ENCODE measurements at regions not wholly inside any gene's neighbourhood (a gene's known extent, or its start where the extent isn't known, plus 50 kb on each side); places are given as distances from the start of the nearest gene placed in this dataset.
"Not testable (repeated sequence)": the region's sequence is repeated elsewhere in the genome, so short reads cannot be mapped to it uniquely, and the experiment has no call there.

DNA sequence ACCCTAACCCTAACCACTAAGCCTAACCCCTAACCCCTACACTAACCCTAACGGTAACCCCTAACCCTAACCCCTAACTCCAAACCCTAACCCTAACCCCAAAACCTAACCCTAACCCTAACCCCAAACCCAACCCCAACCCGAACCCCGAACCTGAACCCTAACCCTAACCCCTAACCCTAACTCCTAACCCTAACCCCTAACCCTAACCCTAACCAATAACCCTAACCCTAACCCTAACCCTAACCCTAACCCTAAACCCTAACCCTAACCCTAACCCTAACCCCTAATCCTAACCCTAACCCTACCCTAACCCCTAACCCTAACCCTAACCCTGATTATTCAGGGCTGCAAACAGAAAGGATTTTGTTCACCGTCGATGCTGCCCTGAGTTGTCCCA lies 144.6 kb upstream of the DUSP22 start:
- WGBS, 2 donors: 94 to 100% methylated on average over 2 of the region's 5 CpGs
- H3K27ac ChIP-seq; intact Hi-C loops (cut with DNase I); H3K4me1 ChIP-seq; H3K9me3 ChIP-seq; DNase-seq; H3K27me3 ChIP-seq; H3K36me3 ChIP-seq; H3K4me3 ChIP-seq (replicated peaks in 1 of 3): not testable (repeated sequence)

DNA sequence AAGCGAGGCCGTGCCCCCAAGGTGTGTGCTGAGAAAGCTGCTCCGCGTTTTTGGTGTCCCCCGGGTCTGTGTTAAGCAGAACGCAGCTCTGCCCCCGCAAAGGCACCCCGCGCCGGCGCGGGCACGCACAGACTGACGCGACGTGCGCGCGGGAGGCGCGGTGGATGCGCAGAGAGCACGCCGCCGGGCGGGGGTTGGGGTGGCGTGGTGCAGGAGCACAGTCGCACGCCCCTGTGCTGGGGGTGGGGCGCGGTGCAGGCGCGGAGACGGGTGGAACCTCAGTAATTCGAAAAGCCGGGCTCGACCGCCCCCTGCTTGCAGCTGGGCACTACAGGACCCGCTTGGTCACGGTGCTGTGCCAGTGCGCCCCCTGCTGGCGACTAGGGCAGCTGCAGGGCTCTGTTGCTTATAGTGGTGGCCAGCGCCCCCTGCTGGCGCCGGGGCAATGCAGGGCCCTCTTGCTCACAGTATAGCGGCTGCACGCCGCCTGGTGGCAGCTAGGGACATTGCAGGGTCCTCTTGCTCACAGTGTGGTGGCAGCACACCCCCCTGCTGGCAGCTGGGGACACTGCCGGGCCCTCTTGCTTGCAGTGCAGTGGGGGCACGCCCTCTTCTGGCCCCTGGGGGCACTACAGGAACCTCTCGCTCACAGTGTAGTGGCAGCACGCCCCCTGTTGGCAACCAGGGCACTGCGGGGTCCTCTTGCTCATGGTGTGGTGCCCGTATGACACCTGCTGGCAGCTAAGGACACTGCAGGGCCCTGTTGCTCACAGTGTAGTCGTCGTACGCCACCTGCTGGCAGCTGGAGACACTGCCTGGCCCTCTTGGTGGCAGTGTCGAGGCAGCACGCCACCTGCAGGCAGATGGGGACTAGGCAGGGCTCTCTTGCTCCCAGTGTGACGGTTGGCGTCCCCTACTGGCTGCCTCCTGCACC lies 144.0 kb upstream of the DUSP22 start:
- WGBS, 2 donors: 91% methylated on average over 45 of the region's 61 CpGs
- H3K9me3 ChIP-seq; H3K27me3 ChIP-seq; H3K4me1 ChIP-seq; H3K4me3 ChIP-seq (replicated peaks in 1 of 3); H3K27ac ChIP-seq; H3K36me3 ChIP-seq; intact Hi-C loops (cut with DNase I): not testable (repeated sequence)
- peak; percentile 3 to 6 for DNase-seq
- TF ChIP-seq, protein P1, sequence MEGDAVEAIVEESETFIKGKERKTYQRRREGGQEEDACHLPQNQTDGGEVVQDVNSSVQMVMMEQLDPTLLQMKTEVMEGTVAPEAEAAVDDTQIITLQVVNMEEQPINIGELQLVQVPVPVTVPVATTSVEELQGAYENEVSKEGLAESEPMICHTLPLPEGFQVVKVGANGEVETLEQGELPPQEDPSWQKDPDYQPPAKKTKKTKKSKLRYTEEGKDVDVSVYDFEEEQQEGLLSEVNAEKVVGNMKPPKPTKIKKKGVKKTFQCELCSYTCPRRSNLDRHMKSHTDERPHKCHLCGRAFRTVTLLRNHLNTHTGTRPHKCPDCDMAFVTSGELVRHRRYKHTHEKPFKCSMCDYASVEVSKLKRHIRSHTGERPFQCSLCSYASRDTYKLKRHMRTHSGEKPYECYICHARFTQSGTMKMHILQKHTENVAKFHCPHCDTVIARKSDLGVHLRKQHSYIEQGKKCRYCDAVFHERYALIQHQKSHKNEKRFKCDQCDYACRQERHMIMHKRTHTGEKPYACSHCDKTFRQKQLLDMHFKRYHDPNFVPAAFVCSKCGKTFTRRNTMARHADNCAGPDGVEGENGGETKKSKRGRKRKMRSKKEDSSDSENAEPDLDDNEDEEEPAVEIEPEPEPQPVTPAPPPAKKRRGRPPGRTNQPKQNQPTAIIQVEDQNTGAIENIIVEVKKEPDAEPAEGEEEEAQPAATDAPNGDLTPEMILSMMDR (IDR thresholded peaks at IDR 0.05): peak in 2 of 6 experiments; percentile 4 to 14

DNA sequence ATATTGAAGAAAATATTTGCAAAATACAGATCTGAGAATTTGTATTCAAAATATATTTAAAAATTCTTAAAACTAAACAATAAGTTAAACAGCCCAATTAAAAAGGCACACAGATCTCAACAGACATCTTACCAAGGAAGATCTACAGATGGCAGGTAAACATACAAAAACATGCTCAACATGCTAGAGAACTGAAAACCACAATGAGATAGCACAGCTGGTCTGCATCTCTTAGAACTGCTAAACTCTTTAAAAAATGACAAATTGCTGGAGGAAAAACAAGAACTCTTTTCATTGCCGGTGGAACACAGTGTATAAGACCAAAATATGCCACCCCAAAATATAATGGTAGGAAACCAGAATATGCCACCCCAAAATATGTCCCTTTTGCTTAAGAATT lies 142.1 kb upstream of the DUSP22 start:
- DNase-seq; intact Hi-C loops (cut with DNase I): not testable (repeated sequence)
- 79 to 83% methylated on average over 1 of the region's 1 CpG for WGBS, 2 donors

DNA sequence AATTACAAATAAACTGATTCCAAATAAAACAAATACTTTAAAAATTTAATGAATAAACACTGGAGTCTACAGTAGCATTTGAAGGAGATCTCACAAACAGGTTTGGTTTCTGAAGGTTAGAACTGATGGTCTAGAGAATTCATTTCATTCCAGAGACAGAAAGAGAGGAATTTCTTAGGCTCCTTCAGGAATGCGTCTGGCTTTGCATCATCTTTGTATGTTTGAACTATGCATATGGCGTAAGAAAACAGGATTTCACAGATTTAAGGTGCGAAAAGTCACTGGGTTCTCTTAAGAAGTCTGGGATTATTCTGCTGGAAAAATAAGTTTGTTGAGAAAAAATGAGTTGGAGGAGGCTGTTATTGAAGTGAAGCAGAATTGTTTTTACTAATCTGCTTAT lies 139.9 kb upstream of the DUSP22 start:
- DNase-seq; H3K9me3 ChIP-seq; H3K4me3 ChIP-seq (replicated peaks in 1 of 3); H3K27me3 ChIP-seq; H3K4me1 ChIP-seq; H3K36me3 ChIP-seq; intact Hi-C loops (cut with DNase I); H3K27ac ChIP-seq: not testable (repeated sequence)
- WGBS, 2 donors: 66 to 69% methylated on average over 3 of the region's 3 CpGs

More for the DNA sequence above, 142.1 kb upstream of the DUSP22 start:
- not testable (repeated sequence) for H3K9me3 ChIP-seq; H3K36me3 ChIP-seq; H3K27me3 ChIP-seq; H3K27ac ChIP-seq; H3K4me1 ChIP-seq; H3K4me3 ChIP-seq (replicated peaks in 1 of 3)

DNA sequence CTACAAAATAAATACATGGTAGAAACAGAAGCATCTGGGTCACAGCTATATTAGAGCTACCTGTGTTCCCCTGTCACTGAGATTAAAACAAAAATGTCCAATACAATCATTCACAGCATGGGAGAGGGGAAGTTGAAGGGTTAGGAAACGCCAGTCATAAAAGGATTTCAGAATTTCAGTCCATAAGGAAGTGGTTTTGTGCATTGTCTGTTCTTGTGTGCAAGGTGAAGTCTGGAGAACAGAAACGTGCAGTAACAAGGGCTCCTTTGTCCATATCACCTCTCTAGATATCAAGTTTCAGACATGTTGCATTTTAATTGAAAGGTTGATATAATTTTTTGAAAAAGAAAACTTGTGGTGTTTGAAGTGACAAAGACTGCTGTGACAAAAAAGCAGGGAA lies 139.3 kb upstream of the DUSP22 start:
- DNase-seq; H3K27me3 ChIP-seq; H3K27ac ChIP-seq; H3K4me3 ChIP-seq (replicated peaks in 1 of 3); intact Hi-C loops (cut with DNase I); H3K4me1 ChIP-seq; H3K9me3 ChIP-seq; H3K36me3 ChIP-seq: not testable (repeated sequence)
- 22 to 32% methylated on average over 2 of the region's 2 CpGs for WGBS, 2 donors

DNA sequence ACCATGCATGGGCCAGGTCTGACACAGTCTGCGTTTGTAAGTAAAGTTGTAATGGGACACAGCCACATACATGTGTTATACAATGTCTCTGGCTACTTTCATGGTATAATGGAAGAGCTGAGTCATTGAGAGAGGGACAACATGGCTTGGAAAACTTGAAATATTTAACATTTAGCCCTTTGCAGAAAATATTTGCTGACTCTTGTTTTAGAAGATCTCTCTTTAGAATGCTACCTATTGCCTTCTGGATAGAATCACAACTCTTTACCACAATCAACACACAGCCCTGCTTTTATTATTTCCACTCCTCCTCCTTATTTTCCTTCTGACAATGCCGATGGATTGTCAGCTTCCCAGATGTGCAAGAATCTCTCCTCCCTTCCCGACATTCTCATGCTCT lies 138.4 kb upstream of the DUSP22 start:
- H3K36me3 ChIP-seq; H3K4me3 ChIP-seq (replicated peaks in 1 of 3); H3K4me1 ChIP-seq; H3K9me3 ChIP-seq; H3K27ac ChIP-seq; H3K27me3 ChIP-seq; DNase-seq; intact Hi-C loops (cut with DNase I): not testable (repeated sequence)
- WGBS, 2 donors: 69 to 72% methylated on average over 3 of the region's 3 CpGs

DNA sequence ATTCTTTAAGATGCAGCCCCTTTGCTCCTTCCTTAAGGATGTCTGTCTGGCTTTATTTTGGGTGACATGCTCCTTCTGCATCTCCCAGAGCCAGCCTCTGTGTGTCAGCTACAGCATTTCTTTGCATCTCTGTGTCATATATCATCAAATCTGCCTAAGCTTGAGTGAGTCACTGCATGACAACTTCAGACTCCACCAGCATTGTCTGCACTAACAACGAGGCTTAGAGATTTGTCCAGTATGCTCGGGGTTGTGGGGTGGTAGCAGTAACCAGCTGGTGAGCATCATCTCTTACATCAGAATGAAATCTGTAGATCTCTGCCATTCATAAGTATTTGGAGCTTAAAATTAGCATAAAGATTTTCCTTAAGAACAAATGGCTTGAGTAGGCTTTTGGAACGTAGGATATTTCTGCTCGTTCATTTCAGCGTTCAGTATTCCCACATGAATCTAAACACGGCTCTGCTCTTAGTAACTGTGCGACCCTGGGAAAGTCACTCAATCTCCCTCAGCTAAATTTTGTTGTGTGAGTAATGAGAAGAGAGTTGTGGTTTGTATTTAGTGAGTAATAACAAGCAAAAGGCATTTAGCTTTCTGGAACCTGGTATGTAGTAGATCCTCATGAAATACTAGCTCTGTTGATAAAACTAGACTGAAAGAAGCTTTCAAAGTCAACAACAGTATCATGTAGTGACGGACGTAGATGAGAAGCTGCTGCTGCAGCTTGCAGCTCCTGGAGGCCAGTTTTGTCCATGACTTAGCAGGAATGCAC lies 137.8 kb upstream of the DUSP22 start:
- H3K36me3 ChIP-seq; H3K4me1 ChIP-seq; H3K9me3 ChIP-seq; H3K27ac ChIP-seq; DNase-seq; intact Hi-C loops (cut with DNase I); H3K4me3 ChIP-seq (replicated peaks in 1 of 3); H3K27me3 ChIP-seq: not testable (repeated sequence)
- WGBS, 2 donors: 63 to 74% methylated on average over 9 of the region's 9 CpGs

DNA sequence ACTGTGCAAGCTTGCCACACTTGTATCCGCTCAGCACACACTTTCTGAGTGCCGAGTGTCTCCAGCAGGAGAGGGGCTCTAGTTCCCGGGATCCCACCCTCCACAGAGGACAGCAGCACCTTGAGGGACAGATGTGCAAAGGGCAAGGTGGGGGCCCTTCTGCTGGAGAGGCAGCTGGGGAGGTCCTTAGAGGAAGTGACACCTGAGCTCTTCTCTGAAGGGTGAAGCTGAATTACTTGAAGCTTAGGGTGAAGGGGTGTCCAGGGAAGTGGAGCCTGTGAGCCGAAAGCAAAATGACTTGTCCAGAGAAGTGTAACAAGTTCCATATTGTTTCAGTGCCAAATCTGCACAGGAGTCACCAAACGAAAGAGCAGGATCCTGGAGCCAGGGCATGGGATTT lies 136.3 kb upstream of the DUSP22 start:
- no peak overlapping the region for H3K4me3 ChIP-seq (replicated peaks in 1 of 3)
- H3K27me3 ChIP-seq: no peaks in the 10 kb centered on the region
- TF ChIP-seq POLR2A (IDR thresholded peaks at IDR 0.05): no peak
- TF ChIP-seq, protein P1 (IDR thresholded peaks at IDR 0.05): no peak
- no peaks in the 10 kb centered on the region for H3K9me3 ChIP-seq
- H3K27ac ChIP-seq: no peak overlapping the region
- no peak for DNase-seq
- no peaks in the 10 kb centered on the region for H3K4me1 ChIP-seq
- intact Hi-C loops (cut with DNase I): no loop called here
- WGBS, 2 donors: 69 to 78% methylated on average over 5 of the region's 5 CpGs
- H3K36me3 ChIP-seq: no peaks in the 10 kb centered on the region

DNA sequence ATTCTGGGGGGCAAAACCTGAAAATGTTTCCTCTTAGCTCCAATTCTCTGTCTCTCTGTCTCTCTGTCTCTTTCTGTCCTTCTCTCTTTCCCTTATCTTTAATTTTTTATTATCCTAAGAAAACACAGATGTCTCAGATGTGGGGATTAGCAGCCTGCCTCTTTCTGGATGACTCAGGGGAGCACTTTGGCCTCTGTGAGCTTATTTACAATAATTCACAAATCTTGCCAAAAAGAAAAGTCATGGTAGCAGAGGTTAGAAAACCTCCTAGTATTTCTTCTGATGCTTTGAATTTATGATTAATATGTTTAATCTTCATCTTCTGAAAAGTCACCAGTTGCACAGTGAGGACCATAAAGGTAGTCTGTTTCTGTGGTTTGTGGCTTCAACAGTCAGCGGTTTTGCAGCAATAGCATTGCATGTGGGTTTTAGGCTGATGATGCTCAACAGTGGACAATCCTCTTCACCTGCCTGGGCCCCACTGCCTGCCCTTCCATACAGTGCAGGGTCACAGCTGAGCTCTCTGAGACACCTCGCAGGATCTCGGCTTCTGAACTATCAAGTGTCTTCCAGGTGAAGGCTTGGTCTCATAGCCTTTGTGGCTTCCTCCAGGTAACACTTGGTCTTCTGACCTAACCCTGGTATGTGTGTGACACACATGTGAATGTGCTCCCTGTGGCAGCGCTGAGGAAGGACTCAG lies 135.7 kb upstream of the DUSP22 start:
- H3K4me3 ChIP-seq (replicated peaks in 1 of 3); H3K27ac ChIP-seq; H3K4me1 ChIP-seq; H3K27me3 ChIP-seq; H3K36me3 ChIP-seq; H3K9me3 ChIP-seq; DNase-seq; intact Hi-C loops (cut with DNase I): not testable (repeated sequence)
- WGBS, 2 donors: 77 to 86% methylated on average over 4 of the region's 4 CpGs
